Fibroblast of skin of left biceps (primary cell): ENCODE measurements at regions not wholly inside any gene's neighbourhood (a gene's known extent, or its start where the extent isn't known, plus 50 kb on each side); places are given as distances from the start of the nearest gene placed in this dataset.
"Not testable (repeated sequence)": the region's sequence is repeated elsewhere in the genome, so short reads cannot be mapped to it uniquely, and the experiment has no call there.

Source experiments
- DNase-seq, 2 experiments: peaks; one replicate each; pipeline ENCODE4 v3.0.0-alpha.2; 2013; ENCODE audit warnings: low read depth in 2 of 2

DNA sequence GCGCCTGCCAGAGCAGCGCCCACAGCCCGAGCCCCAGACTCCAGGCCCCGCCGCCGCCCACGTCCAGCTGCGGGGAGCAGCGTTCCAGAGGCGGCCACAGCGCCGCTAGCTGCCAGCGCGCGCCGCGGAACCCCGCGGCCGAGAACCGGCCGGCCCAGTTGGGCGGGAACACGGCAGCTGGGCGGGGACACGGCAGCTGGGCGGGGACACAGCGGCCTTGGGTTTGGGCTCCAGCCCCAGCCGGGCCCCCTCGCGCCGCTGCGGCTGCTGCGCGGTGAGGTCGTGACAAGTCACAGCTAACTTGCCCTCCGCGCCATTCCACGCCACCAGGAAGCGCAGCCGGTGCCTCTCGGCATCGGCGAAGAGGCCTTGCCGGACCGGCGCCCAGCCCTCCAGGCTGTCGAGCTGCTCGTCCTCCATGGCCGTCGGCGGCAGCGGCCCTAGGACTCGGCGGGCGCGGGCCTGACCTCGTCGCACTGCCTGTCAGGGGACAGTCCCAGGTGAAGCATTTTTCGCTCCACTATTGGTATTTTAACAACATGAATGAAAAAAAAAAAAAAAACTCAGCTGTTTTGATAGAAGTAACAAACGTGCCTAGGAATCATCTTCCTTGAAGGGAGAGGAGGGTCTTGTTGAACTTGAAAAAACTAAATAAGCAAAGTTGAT is 56.6 kb upstream of the GOLGA8N start:
- DNase-seq = peak in 1 of 2 experiments; percentile 0

DNA sequence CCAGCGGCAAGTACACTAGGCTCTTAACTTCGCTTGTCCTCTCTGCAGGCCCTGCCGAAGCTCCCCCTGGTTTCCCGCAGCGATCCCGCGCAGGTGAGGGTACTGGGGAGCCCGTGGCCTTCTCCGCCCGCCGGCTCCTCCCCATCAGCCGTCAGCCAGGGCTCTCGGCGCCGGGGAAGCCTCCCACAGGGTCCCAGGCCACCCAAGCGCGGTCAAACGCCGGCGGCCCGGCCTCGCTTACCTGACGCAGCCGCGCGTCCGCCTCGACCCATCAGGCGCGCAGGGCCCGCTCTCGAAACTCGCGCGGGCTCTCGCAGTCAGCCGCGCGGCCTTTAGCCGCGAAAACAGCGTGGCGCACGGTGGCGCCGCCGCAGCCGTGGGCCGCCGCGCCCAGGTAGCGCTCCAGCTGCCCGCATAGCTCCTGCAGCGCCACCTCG is 57.2 kb upstream of the GOLGA8N start:
- DNase-seq = not testable (repeated sequence)

DNA sequence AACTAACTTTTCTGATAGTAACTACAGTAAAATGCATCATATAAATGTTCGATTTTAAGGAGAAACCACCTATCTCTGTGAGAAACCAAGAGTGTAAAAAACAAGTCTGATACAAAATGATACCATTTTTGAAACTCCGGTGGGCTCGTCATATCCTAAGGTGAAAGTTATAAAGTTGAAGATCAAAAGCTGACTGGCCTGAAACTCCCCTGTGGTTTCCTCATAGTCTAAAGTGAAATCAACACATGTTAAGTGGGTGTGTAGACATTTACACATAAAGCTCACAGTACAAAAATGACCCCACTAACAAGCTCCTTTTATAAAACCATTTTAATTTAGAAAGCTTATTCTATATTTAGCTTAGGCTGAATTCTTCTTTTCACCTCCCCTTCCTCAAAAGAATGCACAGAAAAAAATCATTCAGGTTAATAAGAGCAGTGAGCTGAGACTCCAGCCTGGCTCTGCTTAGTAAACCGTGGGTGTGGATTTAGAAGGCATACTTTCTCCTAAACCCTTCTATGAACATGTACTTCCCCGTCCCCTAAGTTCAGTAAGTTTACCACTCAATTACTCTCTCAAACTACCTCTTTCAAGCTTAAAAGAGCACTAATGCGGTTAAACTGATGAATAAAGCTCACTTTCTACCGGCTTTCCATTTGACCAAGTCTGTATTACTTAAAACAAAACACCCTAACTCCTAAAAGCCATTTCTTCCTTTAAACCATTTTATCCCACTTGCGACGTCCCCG is 57.9 kb upstream of the GOLGA8N start:
- DNase-seq = not testable (repeated sequence)

DNA sequence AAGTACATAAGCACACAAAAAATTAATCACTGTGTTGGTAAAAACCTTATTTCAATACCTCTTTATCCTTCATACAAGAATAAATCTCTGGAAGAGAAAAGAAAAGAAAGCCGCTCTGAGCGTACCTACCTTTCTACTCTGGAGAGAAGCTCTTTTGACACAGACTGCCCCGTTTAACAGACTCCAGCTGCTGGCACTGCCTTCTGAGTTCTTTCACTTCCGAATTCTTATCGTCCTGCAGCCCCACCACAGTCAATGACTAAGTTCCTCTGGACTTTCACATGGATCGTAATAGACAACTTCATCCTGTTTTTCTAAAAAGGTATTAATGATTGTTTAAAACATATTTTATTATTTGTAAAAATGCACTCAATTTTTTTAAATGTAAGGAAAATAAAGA is 67.5 kb upstream of the GOLGA8O start:
- DNase-seq = not testable (repeated sequence)

DNA sequence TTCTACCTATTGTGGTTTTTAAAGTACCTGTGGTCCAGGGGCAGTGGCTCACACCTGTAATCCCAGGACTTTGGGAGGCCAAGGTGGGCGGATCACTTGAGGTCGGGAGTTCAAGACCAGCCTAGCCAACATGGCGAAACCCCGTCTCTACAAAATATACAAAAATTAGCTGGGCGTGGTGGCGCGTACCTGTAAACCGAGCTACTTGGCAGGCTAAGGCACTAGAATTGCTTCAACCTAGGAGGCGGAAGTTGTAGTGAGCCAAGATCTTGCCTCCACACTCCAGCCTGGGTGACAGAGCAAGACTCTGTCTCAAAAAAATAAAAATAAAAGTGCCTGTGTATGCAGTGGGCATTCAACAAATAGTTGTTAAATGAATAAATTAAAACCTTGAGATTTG is 67.0 kb upstream of the GOLGA8O start:
- DNase-seq = not testable (repeated sequence)

DNA sequence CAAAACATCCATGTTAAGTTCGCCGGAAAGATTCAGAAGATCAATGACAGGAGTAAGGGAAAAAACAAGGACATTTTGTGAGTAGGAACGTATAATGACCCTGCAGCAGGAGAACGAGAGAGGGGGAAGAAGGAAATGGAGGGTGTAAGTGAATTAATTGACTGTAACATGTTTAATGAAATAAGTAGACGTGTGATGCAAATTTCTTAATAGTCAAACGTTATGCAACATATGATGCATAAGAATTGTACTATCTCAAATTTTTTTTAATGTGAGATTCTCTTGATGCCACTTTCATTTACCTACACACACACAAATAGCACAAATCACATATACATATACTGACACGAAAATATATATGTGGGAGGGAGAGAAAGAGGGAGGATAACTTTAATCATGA is 63.5 kb upstream of the GOLGA8O start:
- not testable (repeated sequence) for DNase-seq

DNA sequence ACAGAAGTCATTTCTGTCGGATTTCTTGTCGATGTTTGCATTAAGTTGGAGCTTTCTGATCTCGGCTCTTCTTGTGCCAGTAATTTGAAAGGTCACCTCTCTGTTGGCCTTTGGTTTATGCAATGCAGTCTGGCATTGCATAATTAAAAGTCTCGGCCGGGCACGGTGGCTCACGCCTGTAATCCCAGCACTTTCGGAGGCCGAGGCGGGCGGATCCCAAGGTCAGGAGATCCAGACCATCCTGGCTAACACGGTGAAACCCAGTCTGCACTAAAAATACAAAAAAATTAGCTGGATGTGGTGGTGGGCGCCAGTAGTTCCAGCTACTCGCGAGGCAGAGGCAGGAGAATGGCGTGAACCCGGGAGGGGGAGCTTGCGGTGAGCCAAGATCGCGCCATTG is 62.6 kb upstream of the GOLGA8O start:
- DNase-seq = not testable (repeated sequence)

DNA sequence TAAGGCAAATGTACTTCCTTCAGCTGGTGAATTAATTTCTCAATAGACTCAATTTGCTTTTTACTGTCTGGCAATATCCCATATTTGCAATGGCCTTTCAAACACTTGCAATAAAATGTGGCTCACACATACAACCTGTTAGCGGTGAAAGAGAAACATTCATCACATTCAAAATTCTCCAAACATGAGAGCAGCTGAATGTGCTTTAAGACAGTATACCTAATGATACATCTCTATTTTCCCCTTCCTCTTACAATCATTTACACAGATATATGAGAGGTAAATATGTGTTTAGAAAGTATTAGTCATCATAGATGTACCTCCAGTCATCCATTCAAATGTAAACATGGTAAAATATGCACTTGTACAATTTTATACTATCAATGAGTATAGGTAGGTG is 61.5 kb upstream of the GOLGA8O start:
- DNase-seq = not testable (repeated sequence)

DNA sequence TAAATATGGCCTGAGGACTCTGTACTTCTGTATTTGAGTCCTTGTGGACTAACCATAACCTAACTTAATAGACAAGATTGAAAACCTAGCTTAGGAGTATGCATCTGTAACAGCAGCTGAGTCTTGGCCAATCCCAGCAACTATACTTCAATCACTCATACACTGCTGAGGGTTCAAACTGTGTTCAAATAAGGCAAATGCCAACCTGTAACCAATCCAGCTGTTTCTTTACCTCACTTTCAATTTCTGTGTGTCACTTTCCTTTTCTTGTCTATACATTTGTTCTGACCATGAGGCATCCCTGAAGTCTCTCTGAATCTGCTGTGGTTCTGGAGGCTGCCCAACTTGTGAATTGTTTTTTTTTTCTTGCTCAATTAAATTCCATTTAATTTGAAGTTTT is 57.9 kb upstream of the GOLGA8O start:
- not testable (repeated sequence) for DNase-seq

DNA sequence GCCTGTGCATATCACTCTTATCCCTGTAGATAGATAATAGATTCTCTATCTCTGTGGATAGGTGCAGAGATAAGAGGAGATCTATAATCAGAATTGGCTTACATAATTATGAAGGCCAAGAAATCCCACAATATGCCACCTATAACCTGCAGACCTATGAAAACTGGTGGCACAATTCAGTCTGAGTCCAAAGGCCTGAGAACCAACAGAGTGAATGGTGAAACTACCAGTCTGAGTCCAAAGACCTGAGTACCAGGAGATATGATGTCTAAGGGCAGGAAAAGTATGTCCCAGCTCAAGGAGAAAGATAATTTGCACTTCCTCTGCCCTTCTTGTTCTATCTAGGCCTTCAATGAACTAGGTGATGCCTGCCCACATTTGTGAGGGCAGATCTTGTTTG is 54.6 kb upstream of the GOLGA8O start:
- DNase-seq = not testable (repeated sequence)

DNA sequence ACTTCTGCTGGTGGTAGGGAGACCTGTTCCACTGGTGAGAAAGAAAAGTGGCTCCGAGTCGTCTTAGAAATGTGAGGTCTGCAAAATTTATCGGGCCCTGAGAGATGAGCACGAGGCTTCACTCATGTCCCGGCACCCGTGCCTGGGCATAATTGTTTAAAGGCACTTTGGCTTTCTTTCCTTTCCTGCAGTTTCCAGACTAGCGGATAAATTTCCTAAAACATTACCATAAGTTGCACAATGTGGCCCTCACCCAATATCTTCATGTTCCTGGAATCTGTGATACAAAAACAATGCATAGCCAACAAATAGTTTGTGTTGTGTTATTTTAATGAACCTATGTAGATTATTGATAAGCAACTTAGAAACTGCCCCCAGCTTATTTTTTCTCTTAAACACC is 52.6 kb upstream of the GOLGA8O start:
- not testable (repeated sequence) for DNase-seq

DNA sequence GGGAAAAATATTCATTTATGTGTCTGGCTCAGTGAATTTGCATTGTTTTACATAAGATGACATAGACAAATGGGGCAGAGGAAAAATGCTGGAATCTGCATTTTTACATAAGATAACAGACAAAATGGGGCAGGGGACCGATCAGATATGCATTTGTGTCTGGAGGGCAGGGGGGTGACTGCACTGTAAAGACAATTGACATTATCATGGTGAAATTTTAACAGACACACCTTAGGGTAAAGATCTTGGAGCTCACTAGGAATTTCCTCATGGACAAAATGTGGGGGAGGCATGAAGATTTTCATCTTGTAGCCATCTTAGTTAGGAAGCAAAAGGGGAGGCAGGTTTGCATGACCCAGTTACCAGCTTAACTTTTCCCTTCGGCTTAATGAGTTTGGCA is 51.4 kb upstream of the GOLGA8O start:
- not testable (repeated sequence) for DNase-seq

DNA sequence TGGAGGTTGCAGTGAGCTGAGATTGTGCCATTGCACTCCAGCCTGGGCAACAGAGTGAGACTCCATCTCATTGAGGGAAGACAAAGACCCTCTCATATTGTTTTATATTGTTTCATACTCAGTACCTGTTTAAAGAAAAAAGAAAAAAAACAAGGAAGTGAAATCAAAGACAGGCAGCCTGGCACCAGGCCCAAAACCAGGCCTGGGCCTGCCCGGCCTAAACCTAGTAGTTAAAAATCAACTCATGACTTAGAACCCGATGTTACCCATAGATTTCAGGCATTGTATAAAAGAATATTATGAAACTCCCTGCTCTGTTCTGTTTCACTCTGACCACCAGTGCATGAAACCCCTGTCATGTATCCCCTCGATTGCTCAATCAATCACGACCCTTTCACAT is 50.2 kb upstream of the GOLGA8O start:
- DNase-seq = not testable (repeated sequence)
